GM12873 (cell line): ENCODE measurements at regions not wholly inside any gene's neighbourhood (a gene's known extent, or its start where the extent isn't known, plus 50 kb on each side); places are given as distances from the start of the nearest gene placed in this dataset.

Experiments used
- CTCF ChIP-seq: IDR thresholded peaks from 2 replicates; pipeline ENCODE4 v1.5.1; 2012; ENCODE audit warnings: low read depth, mild to moderate bottlenecking, moderate library complexity, low read length, control low read depth; ENCODE audit not compliant: insufficient read depth; ENCODE audit errors: missing control alignments

DNA sequence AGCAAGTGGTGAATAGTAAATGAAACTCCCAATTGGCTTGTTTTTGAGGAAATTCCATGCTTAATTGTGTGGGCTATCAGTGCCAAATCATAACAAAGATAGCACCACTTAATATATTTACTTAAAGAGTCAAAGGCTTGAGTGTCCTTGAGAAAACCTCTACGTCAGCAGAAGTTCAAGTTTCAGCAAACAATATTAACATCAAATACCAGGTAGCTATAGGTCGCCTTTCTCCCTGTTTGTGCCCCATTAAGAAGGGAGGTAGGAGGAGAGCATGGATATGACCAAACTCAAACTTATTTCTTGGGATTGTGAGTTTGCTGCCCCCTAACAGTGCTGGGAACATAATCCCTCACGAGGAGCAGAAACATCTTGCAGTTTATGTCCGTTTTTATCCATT, 105.6 kb upstream of the SYN3 start:
- TF ChIP-seq CTCF, result no peak

DNA sequence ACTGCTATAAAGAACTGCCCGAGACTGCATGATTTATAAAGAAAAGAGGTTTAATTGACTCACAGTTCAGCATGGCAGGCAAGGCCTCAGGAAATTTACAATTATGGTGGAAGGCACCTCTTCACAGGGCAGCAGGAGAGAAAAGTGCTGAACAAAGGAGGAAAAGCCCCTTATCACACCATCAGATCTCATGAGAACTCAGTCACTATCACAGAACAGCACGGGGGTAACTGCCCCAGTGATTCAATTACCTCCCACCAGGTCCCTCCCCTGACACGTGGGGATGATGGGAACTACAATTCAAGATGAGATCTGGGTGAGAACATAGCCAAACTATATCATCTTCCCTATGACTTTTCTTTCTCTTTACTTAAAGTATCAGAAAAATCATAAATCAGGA, 104.0 kb upstream of the SYN3 start:
- no peak for TF ChIP-seq CTCF

GRCh38 chr22:33160525-33160924, 102.3 kb upstream of the SYN3 start:
- TF ChIP-seq CTCF, result no peak

DNA sequence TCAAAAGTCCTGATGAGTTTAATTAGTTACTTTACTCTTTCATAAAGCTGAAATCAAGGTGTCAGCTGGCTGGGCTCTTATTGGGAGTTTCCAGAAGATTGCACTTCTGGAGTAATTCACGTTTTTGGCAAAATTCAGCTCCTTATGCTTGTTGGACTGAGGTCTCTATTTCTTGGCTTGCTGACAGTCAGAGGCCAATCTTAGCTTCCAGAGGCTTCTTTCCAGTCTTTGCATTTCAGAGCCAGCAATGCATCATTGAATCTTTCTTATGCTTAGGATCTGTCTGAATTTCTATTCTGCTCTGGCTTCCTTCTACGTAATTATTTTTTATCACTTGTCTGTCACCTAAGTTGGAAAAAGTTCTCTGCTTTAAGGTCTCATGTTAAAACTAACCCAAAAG, 91.4 kb upstream of the SYN3 start:
- no peak for TF ChIP-seq CTCF

- no peak for TF ChIP-seq CTCF
Observed at GRCh38 chr22:33144721-33145120, 86.5 kb upstream of the SYN3 start.

DNA sequence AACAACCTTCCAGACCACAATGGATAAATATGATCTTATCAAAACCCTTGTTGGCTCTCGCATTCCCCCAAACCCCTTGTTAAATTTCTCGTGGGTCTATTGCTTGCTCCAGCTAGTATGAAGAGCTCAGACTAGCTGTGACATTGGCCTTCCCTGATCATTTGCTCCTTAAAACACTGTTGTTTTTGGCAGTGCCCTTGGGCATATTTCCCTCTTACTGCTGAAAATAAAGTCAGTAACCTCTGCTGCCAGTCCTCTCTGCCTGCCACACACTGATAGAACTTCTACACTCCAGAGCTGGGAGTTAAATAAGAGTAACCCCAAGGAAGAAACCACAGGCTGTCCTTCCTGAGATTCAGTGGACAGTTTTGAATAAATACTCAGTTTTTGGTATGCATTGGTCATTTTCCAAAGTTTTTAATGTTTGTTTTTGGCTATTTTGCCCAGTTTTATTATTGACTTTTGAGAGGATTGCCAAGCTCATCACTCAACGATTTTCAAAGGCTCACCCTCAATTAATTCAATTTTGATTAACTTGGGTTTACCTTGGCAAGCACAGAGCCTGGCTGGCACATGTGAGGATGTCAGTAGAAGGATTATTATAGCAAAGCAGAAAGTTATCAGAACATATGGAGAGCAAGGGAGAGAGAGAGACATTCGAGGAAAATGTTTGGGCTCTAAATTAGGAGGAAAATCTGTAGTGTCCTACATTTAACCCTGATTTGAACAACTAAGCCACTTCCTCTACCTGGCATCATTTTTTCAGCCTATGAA, 84.3 kb upstream of the SYN3 start:
- TF ChIP-seq CTCF, result no peak

- no peak for TF ChIP-seq CTCF
Observed at GRCh38 chr22:33139937-33140336, 81.8 kb upstream of the SYN3 start.
